ENCODE measurements at regions not wholly inside any gene's neighbourhood (a gene's known extent, or its start where the extent isn't known, plus 50 kb on each side); places are given as distances from the start of the nearest gene placed in this dataset.

DNA sequence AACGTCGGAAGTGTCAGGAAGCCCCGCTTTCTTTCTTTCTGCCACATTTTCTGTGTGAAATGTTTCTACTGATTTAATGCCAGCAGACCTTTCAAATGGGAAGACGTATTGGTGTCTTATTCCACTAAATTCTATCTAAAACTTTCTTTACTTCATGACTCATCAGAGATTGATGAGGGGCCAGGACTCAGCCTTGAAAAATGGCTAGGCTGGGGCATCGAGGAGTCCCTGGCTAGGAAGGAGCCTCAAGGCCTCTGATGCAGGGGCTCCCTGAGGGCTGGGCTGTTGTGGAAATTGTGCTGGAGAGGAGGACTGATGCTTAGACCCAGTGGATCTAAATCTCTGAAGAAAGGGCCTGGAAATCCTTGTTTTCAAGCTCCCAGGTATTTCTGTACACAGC, 192.8 kb upstream of the PDE10A start:
- Histone ChIP-seq H3K27me3 (peaks cover 54% of the 10 kb centered on the region), H3K27ac (no peak overlapping the region), H3K4me3 (no peak overlapping the region), H3K36me3 (no peaks in the 10 kb centered on the region), H3K4me1 (peaks cover 5% of the 10 kb centered on the region), H3K9me3 (no peaks in the 10 kb centered on the region)
- TF ChIP-seq, protein P1, sequence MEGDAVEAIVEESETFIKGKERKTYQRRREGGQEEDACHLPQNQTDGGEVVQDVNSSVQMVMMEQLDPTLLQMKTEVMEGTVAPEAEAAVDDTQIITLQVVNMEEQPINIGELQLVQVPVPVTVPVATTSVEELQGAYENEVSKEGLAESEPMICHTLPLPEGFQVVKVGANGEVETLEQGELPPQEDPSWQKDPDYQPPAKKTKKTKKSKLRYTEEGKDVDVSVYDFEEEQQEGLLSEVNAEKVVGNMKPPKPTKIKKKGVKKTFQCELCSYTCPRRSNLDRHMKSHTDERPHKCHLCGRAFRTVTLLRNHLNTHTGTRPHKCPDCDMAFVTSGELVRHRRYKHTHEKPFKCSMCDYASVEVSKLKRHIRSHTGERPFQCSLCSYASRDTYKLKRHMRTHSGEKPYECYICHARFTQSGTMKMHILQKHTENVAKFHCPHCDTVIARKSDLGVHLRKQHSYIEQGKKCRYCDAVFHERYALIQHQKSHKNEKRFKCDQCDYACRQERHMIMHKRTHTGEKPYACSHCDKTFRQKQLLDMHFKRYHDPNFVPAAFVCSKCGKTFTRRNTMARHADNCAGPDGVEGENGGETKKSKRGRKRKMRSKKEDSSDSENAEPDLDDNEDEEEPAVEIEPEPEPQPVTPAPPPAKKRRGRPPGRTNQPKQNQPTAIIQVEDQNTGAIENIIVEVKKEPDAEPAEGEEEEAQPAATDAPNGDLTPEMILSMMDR (IDR thresholded peaks at IDR 0.05) = no peak
- no peak for TF ChIP-seq POLR2A (IDR thresholded peaks at IDR 0.05)
- no peak for TF ChIP-seq EP300 (IDR thresholded peaks at IDR 0.05)
- TF ChIP-seq POLR2AphosphoS5 (IDR thresholded peaks at IDR 0.05) = no peak
- 82% methylated on average over 5 of the region's 5 CpGs for WGBS
- DNase-seq (ENCODE audit: low spot score in 2 of 2) = no peak

DNA sequence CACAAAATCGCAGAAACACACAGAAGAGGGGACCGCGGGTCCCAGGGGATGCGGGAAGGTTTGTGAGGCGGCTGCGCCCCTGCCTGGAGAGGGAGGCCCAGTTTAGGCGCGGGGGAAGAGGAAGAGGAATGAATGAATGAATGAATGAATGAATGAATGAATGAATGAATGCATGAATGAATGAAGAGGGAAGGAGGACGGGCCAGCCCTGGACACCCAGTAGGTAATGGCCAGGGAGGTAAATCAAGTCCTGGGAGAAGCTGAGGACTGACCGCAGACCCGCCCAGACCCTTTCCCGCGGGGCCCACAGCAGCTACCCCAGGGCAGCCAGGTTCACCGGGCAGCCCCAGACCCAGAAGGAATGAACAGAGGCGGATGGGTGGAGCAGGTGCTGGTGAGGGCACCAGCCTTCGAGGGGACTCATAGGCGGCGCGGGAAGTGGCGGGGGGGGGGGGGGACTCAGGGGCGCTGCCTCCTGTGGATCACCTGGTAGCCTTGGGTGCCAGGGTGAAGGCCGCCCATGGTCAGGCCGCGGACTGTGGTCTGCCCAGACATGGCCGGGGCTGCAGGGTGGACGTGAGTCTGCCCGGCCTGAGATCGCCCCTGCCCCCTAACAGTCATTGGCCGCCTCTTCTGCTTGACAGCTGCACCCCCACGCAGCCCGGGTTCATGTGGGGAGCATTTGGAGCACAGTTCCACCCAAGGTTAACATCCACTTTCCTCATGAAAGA, 192.0 kb upstream of the PDE10A start:
- H3K9me3 ChIP-seq = no peaks in the 10 kb centered on the region
- H3K36me3 ChIP-seq = no peaks in the 10 kb centered on the region
- H3K4me3 ChIP-seq = no peak overlapping the region
- peaks cover 8% of the 10 kb centered on the region for H3K4me1 ChIP-seq
- no peak for DNase-seq (ENCODE audit: low spot score in 2 of 2)
- TF ChIP-seq EP300 (IDR thresholded peaks at IDR 0.05) = no peak
- TF ChIP-seq, protein P1 (IDR thresholded peaks at IDR 0.05) = no peak
- TF ChIP-seq POLR2AphosphoS5 (IDR thresholded peaks at IDR 0.05) = no peak
- TF ChIP-seq POLR2A (IDR thresholded peaks at IDR 0.05) = no peak
- 73% methylated on average over 24 of the region's 31 CpGs for WGBS
- H3K27me3 ChIP-seq = peaks cover 51% of the 10 kb centered on the region
- H3K27ac ChIP-seq = no peak overlapping the region

DNA sequence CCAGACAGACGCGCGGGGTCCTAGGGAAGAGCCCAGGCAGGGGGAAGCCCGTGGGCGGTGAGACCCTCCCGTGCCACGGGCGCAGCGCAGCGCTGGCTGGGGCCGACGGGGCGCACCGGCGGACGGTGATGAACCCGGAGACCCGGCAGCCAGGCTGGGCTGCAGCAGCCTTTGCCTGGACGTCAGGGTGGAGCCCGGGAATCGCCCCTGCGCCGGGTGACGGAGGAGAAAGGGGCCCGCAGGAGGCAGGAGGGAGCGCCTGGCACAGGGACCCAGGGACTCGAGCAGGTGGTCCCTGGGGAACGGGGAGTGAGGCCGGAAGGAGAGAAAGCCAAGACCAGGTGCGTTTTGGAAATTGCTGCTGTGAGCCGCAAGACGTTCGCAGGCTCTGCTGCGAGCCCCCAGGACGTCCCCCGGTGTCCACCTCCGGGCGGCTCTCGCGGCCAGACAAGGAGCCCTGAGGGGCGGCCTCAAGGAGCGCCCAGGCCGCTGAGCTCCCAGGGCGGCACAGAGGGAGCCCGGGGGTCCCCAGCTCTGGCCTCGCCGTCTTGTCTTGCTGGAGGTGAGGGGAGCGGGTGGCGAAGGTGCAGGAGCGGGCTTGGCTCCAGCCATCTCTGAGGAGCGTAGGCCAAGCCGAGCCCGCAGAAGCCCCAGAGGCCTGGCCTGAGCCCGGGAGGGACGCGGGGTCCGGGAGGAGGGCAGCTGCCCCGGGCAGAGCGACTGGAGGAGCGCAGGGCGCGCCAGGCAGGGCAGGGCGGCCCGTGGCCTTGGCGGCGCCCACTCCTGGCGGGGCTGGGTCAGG, 191.2 kb upstream of the PDE10A start:
- DNase-seq (ENCODE audit: low spot score in 2 of 2) = no peak
- H3K9me3 ChIP-seq = no peaks in the 10 kb centered on the region
- TF ChIP-seq POLR2AphosphoS5 (IDR thresholded peaks at IDR 0.05) (no peak), EP300 (IDR thresholded peaks at IDR 0.05) (no peak), POLR2A (IDR thresholded peaks at IDR 0.05) (no peak)
- TF ChIP-seq, protein P1 (IDR thresholded peaks at IDR 0.05) = no peak
- peaks cover 11% of the 10 kb centered on the region for H3K4me1 ChIP-seq
- H3K36me3 ChIP-seq = no peaks in the 10 kb centered on the region
- H3K4me3 ChIP-seq = no peak overlapping the region
- H3K27ac ChIP-seq = no peak overlapping the region
- H3K27me3 ChIP-seq = peaks cover 51% of the 10 kb centered on the region
- WGBS = 13% methylated on average over 35 of the region's 67 CpGs

DNA sequence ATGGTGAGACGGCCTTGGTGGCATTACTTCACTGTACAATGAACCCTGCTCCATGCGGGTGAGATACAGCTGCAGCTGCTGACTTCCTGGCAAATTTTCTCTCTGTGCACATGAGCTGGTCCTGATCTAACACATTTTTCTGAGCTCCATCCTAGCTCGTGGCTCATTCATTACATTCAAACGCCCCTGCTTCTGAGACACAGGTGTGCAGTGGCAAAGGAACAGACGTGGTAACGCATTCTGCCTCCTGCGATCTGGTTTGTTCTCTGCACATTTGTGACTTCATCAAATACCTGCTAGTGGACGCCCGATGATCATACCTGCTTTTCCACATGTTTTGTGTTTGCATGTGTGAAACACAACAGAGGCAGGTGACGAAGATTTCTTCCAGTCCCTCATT, 189.6 kb upstream of the PDE10A start:
- no peak for DNase-seq (ENCODE audit: low spot score in 2 of 2)
- Histone ChIP-seq H3K9me3 (no peaks in the 10 kb centered on the region), H3K27ac (no peak overlapping the region), H3K36me3 (no peaks in the 10 kb centered on the region), H3K27me3 (peaks cover 47% of the 10 kb centered on the region), H3K4me1 (peaks cover 11% of the 10 kb centered on the region), H3K4me3 (no peak overlapping the region)
- WGBS = 90% methylated on average over 10 of the region's 10 CpGs
- TF ChIP-seq, protein P1 (IDR thresholded peaks at IDR 0.05) = no peak
- TF ChIP-seq EP300 (IDR thresholded peaks at IDR 0.05) = no peak
- TF ChIP-seq POLR2A (IDR thresholded peaks at IDR 0.05) = no peak

DNA sequence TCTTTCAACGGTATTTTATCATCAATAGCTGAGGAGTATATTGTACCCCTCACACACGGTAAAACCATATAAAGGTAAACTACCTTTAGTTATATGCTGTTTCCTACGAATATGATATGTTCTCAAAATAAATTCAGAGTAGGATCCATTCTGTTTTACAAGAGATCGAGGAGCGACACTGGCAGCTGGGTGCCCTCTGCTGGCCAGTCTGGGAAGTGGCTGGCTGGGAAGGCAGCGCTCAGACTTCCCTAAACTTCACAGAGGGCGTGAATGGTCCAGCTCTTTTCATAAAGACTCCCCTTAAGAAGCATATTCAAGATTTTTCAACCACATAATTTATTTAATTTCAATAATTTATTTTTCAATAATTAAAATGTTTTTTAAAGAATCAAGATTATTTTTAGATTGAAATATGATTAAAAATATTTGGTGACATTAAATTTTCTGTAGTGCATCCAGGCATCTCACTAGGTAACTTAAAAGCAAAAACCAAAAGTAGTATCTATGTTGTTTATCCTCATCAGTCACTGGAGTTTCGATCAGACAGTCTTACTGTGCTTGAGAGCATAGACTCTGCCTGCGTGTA, 187.5 kb upstream of the PDE10A start:
- DNase-seq (ENCODE audit: low spot score in 2 of 2) = no peak
- no peak overlapping the region for H3K27ac ChIP-seq
- 19% methylated on average over 9 of the region's 9 CpGs for WGBS
- peaks cover 27% of the 10 kb centered on the region for H3K4me1 ChIP-seq
- H3K9me3 ChIP-seq = no peaks in the 10 kb centered on the region
- no peaks in the 10 kb centered on the region for H3K36me3 ChIP-seq
- no peak overlapping the region for H3K4me3 ChIP-seq
- peaks cover 44% of the 10 kb centered on the region for H3K27me3 ChIP-seq
- TF ChIP-seq POLR2AphosphoS5 (IDR thresholded peaks at IDR 0.05) (no peak), POLR2A (IDR thresholded peaks at IDR 0.05) (no peak), EP300 (IDR thresholded peaks at IDR 0.05) (no peak)
- TF ChIP-seq, protein P1 (IDR thresholded peaks at IDR 0.05) = peak; percentile 80 to 98
